Breast epithelium (tissue), 4 donors: ENCODE measurements at regions not wholly inside any gene's neighbourhood (a gene's known extent, or its start where the extent isn't known, plus 50 kb on each side); places are given as distances from the start of the nearest gene placed in this dataset.

Source experiments
- DNase-seq, 2 donors: peaks; one replicate each; pipeline ENCODE4 v3.0.0-alpha.2; 2019; ENCODE audit warnings: low spot score in 2 of 2
- H3K27ac ChIP-seq, 2 donors: fragments of 200-600 bp; sonication (generic) in 1 of 2; one replicate each; pipeline ENCODE4 v1.5.1; 2016 to 2019; ENCODE audit warnings: mild to moderate bottlenecking in 1 of 2
- H3K27me3 ChIP-seq, 2 donors: fragments of 200-600 bp; sonication (generic) in 1 of 2; one replicate each; pipeline versions ENCODE4 v1.5.1 to v1.6.0; 2017 to 2019; ENCODE audit warnings: control low read depth in 1 of 2, mild to moderate bottlenecking in 1 of 2
- H3K36me3 ChIP-seq: fragments of 200-600 bp; one replicate; pipeline ENCODE4 v1.5.1; 2019
- H3K4me1 ChIP-seq, 2 donors: fragments of 200-600 bp; sonication (generic); one replicate each; pipeline ENCODE4 v1.5.1; 2016 to 2019; ENCODE audit warnings: control low read depth in 1 of 2
- H3K4me3 ChIP-seq, 3 donors: fragments of 200-600 bp; sonication (generic); 1 replicate in 2 of 3; 2 replicates in 1 of 3; pipeline ENCODE4 v1.5.1; 2016 to 2019; ENCODE audit warnings: mild to moderate bottlenecking in 3 of 3, moderate library complexity in 2 of 3
- H3K9me3 ChIP-seq, 2 donors: fragments of 200-600 bp; sonication (generic) in 1 of 2; one replicate each; pipeline ENCODE4 v1.5.1; 2016 to 2019; ENCODE audit warnings: control low read depth in 1 of 2
- POLR2A ChIP-seq: fragments of 450-650 bp; IDR thresholded peaks from one replicate; pipeline ENCODE4 v1.6.1; 2016; ENCODE audit warnings: antibody characterized with exemption, mild to moderate bottlenecking, moderate library complexity
- POLR2AphosphoS5 ChIP-seq, 3 donors: sonication (generic); formaldehyde crosslinking; IDR thresholded peaks; one replicate each; pipeline ENCODE4 v1.6.1; 2017; ENCODE audit warnings: antibody characterized with exemption in 3 of 3
- intact Hi-C: fragments of 100-400 bp; cut with DNase I; formaldehyde crosslinking; loops from one replicate; pipeline ENCODE4 v1.15.1; 2023; ENCODE audit warnings: low total_unique reads
- TF ChIP-seq, protein P1 (sequence below), 3 donors: fragments of 450-650 bp; IDR thresholded peaks; one replicate each; pipeline ENCODE4 v1.5.1; 2016 to 2017; ENCODE audit warnings: antibody characterized with exemption in 3 of 3, mild to moderate bottlenecking in 3 of 3, moderate library complexity in 3 of 3

DNA sequence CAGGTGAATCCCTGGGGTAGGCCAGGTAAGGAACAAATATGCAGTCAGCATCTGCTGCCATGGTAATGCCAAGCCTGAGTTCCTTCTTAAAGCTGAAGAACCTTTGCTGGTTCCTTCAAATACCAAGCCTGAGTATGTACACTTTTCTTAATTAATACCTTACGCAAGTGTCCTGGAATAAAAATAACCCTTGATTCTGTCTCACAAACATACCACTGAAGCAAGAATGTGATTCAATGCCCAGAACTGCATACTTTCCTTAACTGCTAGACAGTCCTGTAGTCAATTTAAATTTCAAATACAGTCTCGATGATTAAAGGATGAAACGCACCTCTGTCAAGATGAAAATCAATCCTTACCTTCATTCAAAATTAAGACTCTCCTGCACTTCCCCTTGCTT, 634.0 kb upstream of the CHRM3 start:
- Histone ChIP-seq H3K27ac (no peak overlapping the region), H3K27me3 (no peaks in the 10 kb centered on the region), H3K4me1 (no peaks in the 10 kb centered on the region), H3K9me3 (no peaks in the 10 kb centered on the region), H3K36me3 (no peaks in the 10 kb centered on the region), H3K4me3 (no peak overlapping the region)
- intact Hi-C loops, result no loop called here
- no peak for TF ChIP-seq POLR2A
- TF ChIP-seq, protein P1, sequence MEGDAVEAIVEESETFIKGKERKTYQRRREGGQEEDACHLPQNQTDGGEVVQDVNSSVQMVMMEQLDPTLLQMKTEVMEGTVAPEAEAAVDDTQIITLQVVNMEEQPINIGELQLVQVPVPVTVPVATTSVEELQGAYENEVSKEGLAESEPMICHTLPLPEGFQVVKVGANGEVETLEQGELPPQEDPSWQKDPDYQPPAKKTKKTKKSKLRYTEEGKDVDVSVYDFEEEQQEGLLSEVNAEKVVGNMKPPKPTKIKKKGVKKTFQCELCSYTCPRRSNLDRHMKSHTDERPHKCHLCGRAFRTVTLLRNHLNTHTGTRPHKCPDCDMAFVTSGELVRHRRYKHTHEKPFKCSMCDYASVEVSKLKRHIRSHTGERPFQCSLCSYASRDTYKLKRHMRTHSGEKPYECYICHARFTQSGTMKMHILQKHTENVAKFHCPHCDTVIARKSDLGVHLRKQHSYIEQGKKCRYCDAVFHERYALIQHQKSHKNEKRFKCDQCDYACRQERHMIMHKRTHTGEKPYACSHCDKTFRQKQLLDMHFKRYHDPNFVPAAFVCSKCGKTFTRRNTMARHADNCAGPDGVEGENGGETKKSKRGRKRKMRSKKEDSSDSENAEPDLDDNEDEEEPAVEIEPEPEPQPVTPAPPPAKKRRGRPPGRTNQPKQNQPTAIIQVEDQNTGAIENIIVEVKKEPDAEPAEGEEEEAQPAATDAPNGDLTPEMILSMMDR (IDR thresholded peaks at IDR 0.05), result no peak
- no peak for TF ChIP-seq POLR2AphosphoS5 (IDR thresholded peaks at IDR 0.05)
- no peak for DNase-seq

DNA sequence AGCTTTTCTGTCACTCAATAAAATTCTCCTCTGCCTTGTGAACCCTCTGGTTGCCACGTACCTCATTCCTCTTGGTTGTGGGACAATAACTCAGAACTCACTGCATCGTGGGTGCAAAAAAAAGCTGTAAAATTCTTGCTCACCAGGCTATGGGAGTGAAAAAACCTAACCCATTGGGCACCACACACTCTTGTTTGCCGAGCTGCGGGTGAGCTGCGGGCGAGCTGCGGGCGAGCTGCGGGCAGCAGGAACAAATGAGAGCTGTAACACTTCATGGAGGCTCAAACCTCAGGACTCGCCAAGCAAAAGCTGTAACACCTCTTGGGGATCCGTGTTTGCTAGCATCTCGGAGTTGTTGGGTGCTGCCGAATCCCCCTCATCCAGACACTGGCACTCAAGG, 641.3 kb upstream of the CHRM3 start:
- Histone ChIP-seq H3K27ac (no peak overlapping the region), H3K36me3 (no peaks in the 10 kb centered on the region), H3K27me3 (no peaks in the 10 kb centered on the region), H3K9me3 (peaks cover 9 to 28% of the 10 kb centered on the region in 2 donors), H3K4me1 (no peaks in the 10 kb centered on the region), H3K4me3 (no peak overlapping the region)
- TF ChIP-seq POLR2A (no peak), POLR2AphosphoS5 (IDR thresholded peaks at IDR 0.05) (no peak)
- TF ChIP-seq, protein P1 (IDR thresholded peaks at IDR 0.05), result no peak
- DNase-seq, result no peak
- intact Hi-C loops, result no loop called here

DNA sequence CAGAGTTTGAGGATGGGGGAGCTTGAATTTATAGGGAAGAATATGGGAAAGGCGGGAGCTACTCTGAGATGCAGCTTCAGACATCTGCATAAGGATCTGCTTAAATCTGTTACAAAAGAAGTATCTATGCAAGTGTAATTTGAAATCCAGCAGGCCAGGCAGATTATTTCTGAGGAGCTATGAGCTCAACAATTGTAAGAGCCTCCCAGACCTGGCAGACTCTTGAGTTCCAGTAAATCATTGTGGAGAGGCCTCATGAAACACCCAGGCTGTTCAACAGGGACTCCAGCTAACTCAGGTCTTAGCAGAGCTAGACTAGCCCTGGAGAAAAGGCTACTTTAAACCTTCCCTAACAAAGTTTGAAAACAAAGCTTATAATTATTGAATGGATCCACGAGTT, 647.5 kb upstream of the CHRM3 start:
- TF ChIP-seq, protein P1 (IDR thresholded peaks at IDR 0.05), result no peak
- TF ChIP-seq POLR2AphosphoS5 (IDR thresholded peaks at IDR 0.05) (no peak), POLR2A (no peak)
- Histone ChIP-seq H3K4me3 (no peak overlapping the region), H3K36me3 (no peaks in the 10 kb centered on the region), H3K4me1 (no peaks in the 10 kb centered on the region), H3K27ac (no peak overlapping the region), H3K9me3 (no peaks in the 10 kb centered on the region), H3K27me3 (no peaks in the 10 kb centered on the region)
- intact Hi-C loops, result no loop called here
- no peak for DNase-seq

DNA sequence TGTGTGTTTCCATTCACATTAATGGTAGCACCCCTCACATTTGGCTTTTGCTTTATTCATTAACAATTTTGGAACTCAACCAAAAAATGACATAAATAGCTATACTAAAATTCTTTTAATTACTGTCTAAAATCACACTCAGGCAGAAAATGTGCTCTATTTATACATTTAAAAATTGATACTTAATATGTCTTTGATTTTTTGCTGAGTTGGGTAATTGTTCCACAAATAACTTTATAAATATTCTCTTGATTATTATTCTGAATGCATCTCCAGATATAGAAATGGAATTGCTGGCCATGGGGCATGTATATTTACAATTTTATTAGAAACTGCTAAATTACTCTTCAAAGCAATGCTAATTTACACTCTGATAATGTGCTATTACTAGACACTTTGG, 658.7 kb upstream of the CHRM3 start:
- no peak for TF ChIP-seq POLR2AphosphoS5 (IDR thresholded peaks at IDR 0.05)
- TF ChIP-seq, protein P1 (IDR thresholded peaks at IDR 0.05), result no peak
- TF ChIP-seq POLR2A, result no peak
- no peak overlapping the region for H3K4me3 ChIP-seq
- H3K36me3 ChIP-seq, result no peaks in the 10 kb centered on the region
- DNase-seq, result no peak
- H3K27ac ChIP-seq, result no peak overlapping the region
- H3K27me3 ChIP-seq, result no peaks in the 10 kb centered on the region
- intact Hi-C loops, result no loop called here
- no peaks in the 10 kb centered on the region for H3K4me1 ChIP-seq
- H3K9me3 ChIP-seq, result no peaks in the 10 kb centered on the region

DNA sequence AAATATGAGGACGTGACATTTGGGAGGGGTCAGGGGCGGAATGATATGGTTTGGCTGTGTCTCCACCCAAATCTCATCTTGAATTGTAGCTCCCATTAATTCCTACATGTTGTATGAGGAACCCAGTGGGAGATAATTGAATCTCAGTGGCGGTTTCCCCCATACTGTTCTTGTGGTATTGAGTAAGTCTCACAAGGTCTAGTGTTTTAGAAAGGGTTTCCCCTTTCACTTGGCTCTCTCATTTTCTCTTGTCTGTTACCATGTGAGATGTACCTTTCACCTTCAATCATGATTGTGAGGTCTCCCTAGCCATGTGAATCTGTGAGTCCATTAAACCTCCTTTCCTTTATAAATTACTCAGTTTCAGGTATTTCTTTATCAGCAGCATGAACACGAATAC, 663.6 kb upstream of the CHRM3 start:
- Histone ChIP-seq H3K36me3 (no peaks in the 10 kb centered on the region), H3K4me1 (no peaks in the 10 kb centered on the region), H3K9me3 (peaks cover 0 to 5% of the 10 kb centered on the region in 2 donors), H3K4me3 (no peak overlapping the region), H3K27me3 (no peaks in the 10 kb centered on the region), H3K27ac (no peak overlapping the region)
- intact Hi-C loops, result no loop called here
- no peak for DNase-seq
- no peak for TF ChIP-seq POLR2AphosphoS5 (IDR thresholded peaks at IDR 0.05)
- TF ChIP-seq, protein P1 (IDR thresholded peaks at IDR 0.05), result no peak
- TF ChIP-seq POLR2A, result no peak
